ENCODE measurements at regions not wholly inside any gene's neighbourhood (a gene's known extent, or its start where the extent isn't known, plus 50 kb on each side); places are given as distances from the start of the nearest gene placed in this dataset.

- TF ChIP-seq FOXM1 (IDR thresholded peaks at IDR 0.05; ENCODE audit: low read depth, low read length) (no peak), IKZF1 (conservative IDR thresholded peaks at IDR 0.05) (no peak), CREM (IDR thresholded peaks at IDR 0.05; ENCODE audit: low read depth) (no peak), CTCF (IDR thresholded peaks at IDR 0.05 in 2 of 3, conservative IDR thresholded peaks at IDR 0.05 in 1 of 3; ENCODE audit: control insufficient read depth in 2 of 3, extremely low read depth in 1 of 3, insufficient read depth in 1 of 3, low read depth in 3 of 3, low read length in 3 of 3) (no peak), ETV6 (conservative IDR thresholded peaks at IDR 0.05 in 1 of 2, IDR thresholded peaks at IDR 0.05 in 1 of 2; ENCODE audit: borderline replicate concordance in 1 of 2, low read depth in 1 of 2) (no peak), EZH2 (IDR thresholded peaks at IDR 0.05; ENCODE audit: borderline replicate concordance, control insufficient read depth, low read depth, low read length) (no peak), SMC3 (IDR thresholded peaks at IDR 0.05; ENCODE audit: borderline replicate concordance, low read length) (no peak), MYC (IDR thresholded peaks at IDR 0.05; ENCODE audit: insufficient read depth, insufficient read length, insufficient replicate concordance, low read length, severe bottlenecking) (no peak), POLR2A (IDR thresholded peaks at IDR 0.05; ENCODE audit: low read depth, low read length) (no peak), ATF3 (IDR thresholded peaks at IDR 0.05; ENCODE audit: borderline replicate concordance, extremely low read depth, low read depth, low read length) (no peak), DPF2 (IDR thresholded peaks at IDR 0.05) (no peak), CHD1 (IDR thresholded peaks at IDR 0.05; ENCODE audit: low read depth, low read length) (no peak), CREB1 (IDR thresholded peaks at IDR 0.05; ENCODE audit: low read depth) (no peak)
Measured at GRCh38 chr2:42846026-42846425, 53.6 kb upstream of the HAAO start.
